Kidney glomerular epithelial cell (primary cell): ENCODE measurements at regions not wholly inside any gene's neighbourhood (a gene's known extent, or its start where the extent isn't known, plus 50 kb on each side); places are given as distances from the start of the nearest gene placed in this dataset.
"Not testable (repeated sequence)": the region's sequence is repeated elsewhere in the genome, so short reads cannot be mapped to it uniquely, and the experiment has no call there.

Experiments
- DNase-seq: peaks from one replicate; lab custom pipeline; 2025; lab: John Stamatoyannopoulos, UW

DNA sequence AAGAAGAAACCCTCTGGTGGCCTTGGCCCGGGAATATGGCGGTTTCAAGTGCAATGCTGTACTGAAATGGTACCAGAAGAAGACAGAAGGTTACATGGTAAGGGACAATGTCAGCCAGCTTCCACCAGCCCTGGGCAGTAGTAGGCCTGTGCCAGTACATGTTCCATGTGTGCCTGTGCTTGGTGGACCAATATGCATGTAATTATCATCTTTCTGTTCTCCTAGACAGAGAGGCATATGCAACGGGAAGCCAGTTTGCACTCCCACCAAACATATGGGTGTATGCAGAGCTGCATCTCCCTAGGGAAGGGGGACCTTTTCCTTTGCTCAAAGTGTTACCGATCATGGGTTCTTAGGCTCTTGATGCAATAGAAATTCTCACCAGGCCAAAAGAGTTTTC lies 80.9 kb upstream of the ADORA2B start:
- not testable (repeated sequence) for DNase-seq

DNA sequence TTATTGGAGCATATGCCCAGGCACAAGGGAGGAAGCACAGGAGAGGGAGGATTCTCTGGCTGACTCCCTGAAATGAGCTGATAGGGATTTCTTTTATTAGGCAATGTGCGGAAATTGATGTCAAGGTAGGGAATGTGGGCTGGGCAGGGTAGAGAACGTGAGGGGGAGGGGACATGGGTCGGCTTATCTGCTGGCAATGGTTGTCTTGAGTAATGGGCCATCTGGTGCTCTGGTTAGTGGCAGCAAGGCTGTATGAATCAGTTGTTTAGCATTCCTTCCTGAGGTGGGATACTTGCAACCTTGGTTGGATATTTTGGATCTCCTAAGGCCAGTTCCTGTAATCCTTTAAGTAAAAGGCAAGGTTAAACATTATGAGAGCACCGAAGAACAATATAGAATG lies 80.5 kb upstream of the ADORA2B start:
- not testable (repeated sequence) for DNase-seq

GRCh38 chr17:15866015-15866414 lies 78.9 kb upstream of the ADORA2B start:
- not testable (repeated sequence) for DNase-seq

- not testable (repeated sequence) for DNase-seq
Observed at GRCh38 chr17:15867331-15867730, 77.6 kb upstream of the ADORA2B start.

GRCh38 chr17:15869868-15870267 lies 75.1 kb upstream of the ADORA2B start:
- DNase-seq = not testable (repeated sequence)

GRCh38 chr17:15872677-15873076 lies 72.3 kb upstream of the ADORA2B start:
- DNase-seq = not testable (repeated sequence)

DNA sequence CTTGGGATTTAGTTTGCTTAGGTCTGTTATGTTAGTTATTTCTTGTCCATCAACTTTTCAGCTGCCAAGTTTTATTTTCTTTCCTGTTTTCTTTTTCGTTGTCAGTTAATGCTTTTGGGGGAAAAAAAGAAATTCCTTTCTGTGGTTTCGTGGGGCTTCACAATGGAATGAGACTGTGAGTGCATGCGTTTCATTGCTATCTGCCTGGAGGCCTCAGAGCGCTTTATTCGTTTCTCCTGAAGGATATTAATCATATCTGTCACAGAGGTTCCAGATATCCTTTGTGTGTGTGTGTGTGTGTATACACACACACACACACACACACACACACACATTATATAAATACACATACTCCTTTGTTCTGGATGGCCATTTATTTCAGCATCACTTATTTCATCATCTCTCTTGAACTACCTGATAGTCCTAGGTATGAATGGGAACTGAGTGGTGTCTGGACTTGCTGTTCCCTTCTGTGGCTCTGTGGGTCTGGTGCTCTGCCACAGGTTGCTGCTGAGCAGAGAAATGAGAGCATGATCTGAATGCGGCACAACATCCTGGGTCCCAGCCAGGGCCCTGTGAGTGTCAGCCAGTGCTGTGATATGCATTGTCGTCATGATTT lies 66.9 kb upstream of the ADORA2B start:
- not testable (repeated sequence) for DNase-seq

GRCh38 chr17:15882058-15882720 lies 62.7 kb upstream of the ADORA2B start:
- DNase-seq = no peak

- DNase-seq = no peak
Observed at GRCh38 chr17:15882777-15883176, 62.2 kb upstream of the ADORA2B start.

GRCh38 chr17:15883617-15884111 lies 61.3 kb upstream of the ADORA2B start:
- no peak for DNase-seq

- DNase-seq = no peak
Observed at GRCh38 chr17:15884731-15885130, 60.2 kb upstream of the ADORA2B start.

DNA sequence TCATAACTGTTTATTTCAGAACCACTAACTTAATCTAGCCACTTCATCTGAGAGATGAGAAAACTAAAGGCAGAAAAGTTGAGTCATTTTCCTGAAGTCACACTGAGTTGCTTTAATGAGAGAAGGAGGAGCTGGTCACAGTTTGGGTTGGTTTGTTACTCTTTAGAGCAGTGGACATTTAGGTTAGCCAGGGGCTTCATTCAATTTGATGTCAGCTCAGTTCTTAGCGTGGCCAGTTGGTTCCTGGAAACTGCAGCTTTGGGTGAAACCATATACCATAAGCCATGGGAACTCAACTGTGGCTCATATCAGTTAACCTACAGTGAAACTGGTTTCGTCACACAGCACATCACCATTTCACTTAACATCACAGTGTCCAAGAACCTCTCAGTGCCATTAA lies 59.2 kb upstream of the ADORA2B start:
- no peak for DNase-seq

DNA sequence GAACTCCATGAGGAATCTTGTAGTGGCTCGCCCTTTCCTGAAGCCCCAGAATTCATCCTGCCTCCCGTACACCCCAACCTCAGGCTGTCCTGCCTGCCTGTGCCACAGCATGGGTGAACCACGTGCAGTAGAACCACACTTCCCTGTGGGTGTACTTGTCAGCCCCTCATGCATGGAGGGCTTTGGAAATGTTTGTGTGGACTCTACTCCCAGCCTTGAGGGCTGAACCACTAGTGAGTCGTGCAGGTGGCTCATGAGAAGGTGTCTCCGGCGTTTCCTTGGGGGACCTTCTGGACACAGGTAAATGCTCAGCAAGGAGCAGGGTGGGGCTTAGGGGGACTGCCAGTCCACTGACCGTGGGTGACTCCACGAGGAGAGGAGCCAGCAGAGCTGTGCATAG lies 58.7 kb upstream of the ADORA2B start:
- no peak for DNase-seq

GRCh38 chr17:15886804-15887203 lies 58.1 kb upstream of the ADORA2B start:
- DNase-seq = no peak

DNA sequence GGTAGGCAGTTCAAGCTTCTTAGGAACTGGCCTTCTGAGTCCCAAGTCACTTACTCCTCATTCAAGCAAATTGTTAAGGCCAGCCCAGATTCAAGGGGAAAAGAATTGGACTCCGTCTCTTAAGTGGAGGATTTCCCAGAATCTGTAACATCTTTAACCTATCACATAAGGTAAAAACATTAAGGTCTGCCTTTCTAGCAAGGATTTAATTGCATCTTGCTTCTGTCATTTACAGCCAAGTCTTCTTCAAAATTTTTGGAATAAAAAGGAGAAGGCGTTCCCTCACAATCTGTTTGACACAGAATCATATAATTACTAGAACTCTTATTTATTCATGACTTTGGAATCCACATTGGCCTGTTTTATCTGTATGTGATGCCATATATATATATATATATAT lies 56.5 kb upstream of the ADORA2B start:
- no peak for DNase-seq

DNA sequence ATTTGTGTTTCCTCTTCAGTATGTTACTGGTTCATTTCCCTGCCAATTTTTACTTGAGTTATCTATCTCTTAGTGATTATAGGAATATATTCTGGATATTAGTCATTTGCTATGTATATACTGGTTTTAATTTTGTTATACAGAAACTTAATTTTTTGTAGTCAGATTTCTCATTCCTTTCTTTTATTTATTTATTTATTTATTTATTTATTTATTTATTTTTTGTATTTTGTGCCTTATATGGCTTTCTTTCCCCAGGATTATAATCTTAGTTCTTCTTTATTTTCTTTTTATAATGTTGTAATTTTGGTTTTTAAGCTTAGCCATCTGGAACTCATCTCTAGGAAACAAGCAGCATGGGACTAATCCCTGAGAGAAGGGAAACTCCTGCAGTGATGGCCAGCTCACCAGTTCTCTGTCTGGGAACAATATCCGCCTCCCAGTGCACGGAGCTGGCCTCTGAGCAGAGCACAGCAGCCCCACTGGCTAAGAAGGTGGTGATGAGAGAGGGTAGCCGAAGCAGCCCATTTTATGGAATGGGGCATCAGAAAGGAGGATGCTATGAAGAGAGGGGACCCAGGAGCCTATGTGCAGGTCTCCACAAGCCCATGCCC lies 54.5 kb upstream of the ADORA2B start:
- DNase-seq = no peak

- DNase-seq = no peak
Observed at GRCh38 chr17:15891318-15891717, 53.6 kb upstream of the ADORA2B start.

GRCh38 chr17:15892244-15892643 lies 52.7 kb upstream of the ADORA2B start:
- DNase-seq = no peak

DNA sequence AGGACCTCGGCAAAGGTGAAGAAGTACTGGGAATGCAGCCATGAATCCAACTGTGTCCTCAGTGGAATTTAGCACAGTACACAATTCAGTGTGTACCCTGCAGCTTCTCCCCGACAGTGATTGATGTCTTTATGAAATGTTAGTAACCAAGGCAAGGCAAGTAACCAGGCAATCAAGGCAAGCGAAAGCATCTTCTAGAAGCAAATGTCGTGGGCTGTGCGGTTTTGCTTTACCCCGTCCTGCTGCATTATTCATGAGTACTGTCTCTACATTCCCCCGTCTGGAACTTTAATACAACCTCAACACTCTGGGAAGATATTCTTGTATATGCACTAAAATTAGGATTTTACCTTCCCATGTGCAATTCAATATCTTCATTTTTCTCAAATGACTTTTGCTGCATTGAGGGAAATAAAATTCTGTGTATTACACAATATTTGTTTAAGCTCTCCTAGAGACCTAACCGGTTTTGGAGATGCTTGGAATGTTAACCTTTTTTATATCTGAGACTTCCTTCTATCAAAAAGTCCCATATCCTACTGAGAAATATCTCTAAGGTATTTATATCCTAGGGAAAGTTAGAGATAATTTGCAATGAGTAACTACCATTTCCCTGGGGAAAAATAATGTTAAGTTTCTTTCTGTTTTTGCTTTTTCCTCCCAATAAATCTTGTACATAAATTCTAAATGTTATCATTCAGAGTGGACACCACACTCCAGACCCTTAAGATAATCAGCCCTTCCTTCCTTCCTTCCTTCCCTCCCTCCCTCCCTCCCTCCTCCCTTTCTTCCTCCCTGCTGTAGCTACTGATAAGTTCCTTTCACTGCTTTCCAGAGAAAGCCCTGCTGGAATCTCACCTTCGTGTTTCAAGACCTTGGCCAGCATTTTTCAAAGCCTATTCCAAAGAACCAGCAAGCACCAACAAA lies 51.9 kb upstream of the ADORA2B start:
- DNase-seq = peak; percentile 13

DNA sequence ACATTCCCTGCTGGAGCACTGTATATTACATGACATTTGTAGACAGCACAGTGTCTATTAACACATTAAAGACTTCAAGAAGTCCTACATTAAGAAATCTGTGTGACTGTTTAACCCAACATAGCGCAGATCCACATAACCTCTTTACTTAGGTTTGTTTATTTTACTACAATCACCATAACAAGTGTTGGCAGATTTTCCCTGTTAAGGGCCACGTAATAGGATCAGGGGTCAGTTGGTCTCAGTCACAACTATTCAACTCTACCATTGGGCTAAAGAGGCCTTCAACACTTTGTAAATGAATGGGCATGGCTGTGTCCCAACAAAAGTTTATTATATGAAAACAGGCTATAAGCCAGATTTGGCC lies 51.3 kb upstream of the ADORA2B start:
- DNase-seq = no peak

DNA sequence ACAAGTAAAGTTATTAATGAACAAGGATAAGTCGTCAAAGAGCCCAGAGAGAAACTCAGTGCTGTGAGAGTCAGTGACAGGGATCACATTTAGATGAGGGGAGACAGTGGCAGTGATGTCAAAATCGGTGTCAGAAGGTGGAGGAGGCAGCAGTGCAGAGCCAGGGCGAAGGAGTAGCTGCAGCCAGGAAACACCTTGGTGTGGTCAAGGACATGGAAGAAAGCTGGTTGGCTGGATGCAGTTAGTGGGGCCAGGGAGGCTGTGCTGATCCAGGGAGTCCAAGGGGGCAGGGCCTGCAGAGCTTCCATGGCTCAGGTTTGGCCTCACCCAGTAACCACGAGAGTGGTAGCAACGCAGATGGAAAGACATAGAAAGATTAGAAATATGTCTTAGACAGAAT lies 50.7 kb upstream of the ADORA2B start:
- DNase-seq = no peak

DNA sequence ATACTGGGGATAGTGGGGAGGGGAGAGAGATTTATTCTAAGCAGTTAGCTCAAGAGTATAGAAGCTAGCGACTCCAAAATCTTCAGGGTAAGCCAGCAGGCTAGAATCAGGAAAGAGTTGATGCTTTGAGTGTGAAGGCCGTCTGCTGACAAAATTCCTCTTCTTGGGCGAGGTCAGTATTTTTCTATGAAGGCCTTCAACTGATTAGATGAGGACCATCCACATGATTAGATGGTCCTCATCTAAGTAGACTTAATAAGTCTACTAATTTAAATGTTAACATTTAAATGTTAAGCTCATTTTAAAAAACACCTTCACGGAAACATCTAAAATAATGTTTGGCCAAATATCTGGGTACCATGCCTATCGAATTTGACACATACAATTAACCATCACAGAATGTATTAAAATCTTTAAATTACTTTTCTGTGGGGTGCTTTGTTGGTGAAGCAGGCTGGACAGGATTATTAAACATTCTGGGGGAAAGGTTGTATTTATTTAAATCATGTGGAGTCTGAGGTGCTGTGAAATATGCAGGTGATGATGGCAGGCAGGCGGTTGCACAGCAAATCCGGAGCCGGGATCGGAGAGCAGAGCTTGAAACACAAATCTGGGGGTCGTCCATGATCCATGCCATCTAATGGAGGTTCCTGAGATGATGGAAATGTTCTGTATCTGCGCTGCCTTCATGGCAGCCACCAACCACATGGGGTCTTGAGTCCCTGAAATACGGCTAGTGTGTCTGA lies 49.8 kb upstream of the ADORA2B start:
- DNase-seq = no peak
